CD4-positive, alpha-beta T cell treated with Interleukin-15 for 4 hours (primary cell): ENCODE measurements at regions not wholly inside any gene's neighbourhood (a gene's known extent, or its start where the extent isn't known, plus 50 kb on each side); places are given as distances from the start of the nearest gene placed in this dataset.

Experiments
- DNase-seq: peaks from one replicate; pipeline ENCODE4 v3.0.0-alpha.2; 2020; ENCODE audit warnings: low spot score

DNA sequence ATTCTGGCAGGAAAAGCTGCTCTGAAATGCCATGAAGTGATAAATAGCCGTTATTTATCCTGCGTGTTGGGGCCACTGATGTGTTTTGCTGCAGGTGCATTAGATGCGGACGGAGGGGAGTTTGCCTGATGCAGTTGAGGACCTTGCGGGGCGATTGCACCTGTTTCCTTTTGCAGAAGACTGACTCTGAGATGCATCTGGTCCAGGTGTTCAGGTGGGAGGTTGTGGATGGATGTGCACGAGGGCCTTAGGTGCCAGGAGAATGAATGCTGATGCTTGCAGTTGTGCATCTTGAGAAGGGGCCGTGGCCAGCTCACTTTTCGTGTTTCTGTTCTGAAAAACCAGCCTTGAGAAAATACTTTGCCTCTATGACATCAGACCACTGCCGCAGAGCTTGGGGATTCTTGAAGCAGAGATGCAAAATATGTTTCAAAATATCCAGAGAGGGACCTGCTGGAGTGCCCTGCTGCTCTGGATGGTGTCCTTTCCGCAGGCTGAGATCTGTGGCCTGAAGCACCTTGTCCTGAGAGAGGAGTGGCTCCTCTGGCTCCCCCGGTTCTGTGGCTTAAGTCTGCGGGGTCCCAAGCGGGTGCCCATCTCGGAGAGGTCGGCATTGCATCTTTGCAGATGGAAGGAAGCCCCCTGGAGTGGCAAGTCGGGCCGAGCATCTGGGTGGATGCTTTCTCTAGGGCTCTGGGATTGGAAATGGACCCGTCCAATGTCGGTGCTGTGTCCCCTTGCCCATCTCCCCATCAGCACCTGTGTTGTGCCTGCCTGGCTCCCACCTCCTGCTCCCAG is 1031.1 kb downstream of the TBC1D22A start:
- no peak for DNase-seq

DNA sequence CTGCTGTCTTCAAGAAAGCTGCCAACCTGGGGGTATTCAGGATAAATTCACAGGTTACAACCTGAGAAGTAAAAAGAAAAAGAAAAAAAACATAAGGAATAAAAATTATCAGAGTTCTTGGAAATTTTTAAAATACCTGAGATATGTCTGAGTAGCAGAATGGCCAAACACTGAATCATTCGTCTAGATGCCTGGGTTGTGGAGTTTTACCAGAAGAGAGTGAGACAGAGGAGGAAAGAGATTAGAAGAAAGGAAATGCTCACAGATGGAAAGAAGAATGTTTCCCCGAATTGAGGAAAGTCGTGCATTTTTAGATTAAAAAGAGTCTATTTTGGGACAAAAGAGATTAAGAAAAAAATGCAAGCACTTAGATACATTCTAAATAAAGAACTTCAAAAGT is 1026.7 kb downstream of the TBC1D22A start:
- DNase-seq, result no peak

- no peak for DNase-seq
Observed at GRCh38 chr22:47788461-47788860, 1026.0 kb downstream of the TBC1D22A start.

DNA sequence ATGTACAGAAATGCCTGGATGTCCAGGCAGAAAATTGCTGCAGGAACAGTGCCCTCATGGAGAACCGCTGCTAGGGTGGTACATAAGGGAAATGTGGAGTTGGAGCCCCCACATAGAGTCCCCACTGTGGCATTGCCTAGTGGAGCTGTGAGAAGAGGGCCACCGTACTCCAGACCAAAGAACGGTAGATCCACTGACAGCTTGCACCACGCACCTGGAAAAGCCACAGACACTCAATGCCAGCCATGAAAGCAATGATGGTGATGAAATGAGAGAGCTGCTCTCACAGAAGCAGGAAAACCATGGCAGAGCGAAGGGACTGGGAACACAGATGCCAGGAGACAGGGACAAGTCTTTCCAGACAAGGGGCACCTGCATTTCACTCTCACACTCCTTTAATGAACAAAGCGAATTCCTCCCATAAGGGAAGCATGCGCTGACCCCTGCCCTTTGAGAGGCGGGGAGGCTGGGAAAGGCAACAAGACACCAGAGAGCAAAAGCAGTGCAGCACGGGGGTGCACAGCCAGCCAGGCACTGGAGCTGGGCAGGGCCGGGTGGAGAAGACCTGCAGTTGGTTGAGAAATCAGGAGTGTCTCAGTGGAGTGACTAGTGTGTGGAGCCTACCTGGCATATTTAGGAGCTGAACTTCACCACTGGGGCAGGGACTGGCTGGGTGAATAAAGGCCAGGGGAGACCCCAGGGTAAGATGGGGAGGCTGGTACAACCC is 1025.2 kb downstream of the TBC1D22A start:
- no peak for DNase-seq

DNA sequence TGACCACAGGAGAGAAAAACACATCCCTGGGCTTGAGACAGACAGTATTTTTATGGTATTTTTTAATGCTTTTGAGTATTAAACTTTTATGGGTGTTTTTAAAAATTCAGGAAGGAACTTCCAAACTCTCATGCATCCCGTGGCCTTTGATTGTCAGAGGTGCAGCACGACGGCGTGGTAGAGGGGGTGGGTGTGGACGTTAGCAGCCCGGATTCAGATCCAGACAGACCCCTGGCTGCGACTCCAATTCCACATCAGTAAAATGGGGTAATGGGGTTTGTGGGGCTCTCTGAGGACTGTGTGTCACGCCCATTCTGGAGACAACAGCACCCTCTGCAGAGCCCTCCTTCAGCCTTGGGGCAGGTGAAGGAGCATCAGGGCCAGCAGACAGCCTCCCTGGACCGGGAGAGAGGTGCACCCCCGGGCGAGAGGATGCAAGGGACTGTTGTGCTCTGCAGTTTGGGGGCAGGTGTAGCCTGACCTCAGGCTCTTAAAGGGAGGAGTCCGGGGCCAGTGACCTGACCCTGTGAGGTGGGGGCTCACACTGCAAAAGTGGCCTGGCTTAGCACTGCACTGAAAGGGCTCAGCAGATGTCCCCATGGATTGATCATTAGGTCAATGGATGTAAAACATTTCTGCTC is 1024.3 kb downstream of the TBC1D22A start:
- DNase-seq, result no peak

- no peak for DNase-seq
Observed at GRCh38 chr22:47784991-47785390, 1022.5 kb downstream of the TBC1D22A start.

- no peak for DNase-seq
Observed at GRCh38 chr22:47784367-47784983, 1022.0 kb downstream of the TBC1D22A start.

GRCh38 chr22:47783433-47784366 is 1021.2 kb downstream of the TBC1D22A start:
- no peak for DNase-seq

- no peak for DNase-seq
Observed at GRCh38 chr22:47782328-47783075, 1020.1 kb downstream of the TBC1D22A start.

- DNase-seq, result no peak
Observed at GRCh38 chr22:47781427-47782111, 1019.1 kb downstream of the TBC1D22A start.

DNA sequence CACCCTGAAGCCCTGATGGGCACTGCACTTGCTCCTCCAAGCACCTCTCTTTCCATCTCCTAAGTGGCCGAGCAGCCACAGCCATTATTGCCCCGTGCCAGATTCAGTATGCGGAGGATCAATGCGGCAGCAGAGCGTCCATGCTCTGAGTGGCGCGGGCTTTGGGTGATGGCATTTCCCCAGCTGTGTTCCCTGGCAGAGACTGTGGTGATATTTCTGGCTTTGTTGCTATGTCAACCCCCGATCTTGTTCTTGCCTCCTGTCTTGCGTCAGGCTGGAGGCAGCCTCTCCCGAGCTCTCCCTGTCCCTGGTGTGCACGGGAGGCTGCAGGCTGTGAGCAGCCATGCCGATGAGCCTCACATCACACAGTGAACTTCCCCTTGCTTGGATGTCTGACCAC is 1018.6 kb downstream of the TBC1D22A start:
- DNase-seq, result no peak

- DNase-seq, result no peak
Observed at GRCh38 chr22:47780281-47780875, 1017.9 kb downstream of the TBC1D22A start.

DNA sequence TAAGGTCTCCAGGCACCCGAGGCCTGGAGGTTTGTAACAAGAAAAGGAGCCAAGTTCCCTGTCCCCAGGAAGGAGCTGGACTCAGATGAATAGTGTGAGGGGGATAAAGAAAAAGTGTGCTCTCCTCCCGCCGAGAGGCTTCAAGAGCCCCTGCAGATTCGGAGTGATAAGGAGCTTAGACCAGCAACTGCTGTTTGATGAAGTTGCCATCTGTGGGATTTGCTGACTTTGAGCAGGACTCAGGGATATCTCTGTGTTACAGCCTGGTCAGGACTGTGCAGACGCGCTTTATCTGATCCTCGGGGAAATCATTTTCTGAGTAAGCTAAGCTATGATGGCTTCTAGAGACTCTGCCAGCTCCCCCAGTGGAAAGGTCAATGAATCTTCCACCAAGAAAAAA is 1017.0 kb downstream of the TBC1D22A start:
- no peak for DNase-seq

DNA sequence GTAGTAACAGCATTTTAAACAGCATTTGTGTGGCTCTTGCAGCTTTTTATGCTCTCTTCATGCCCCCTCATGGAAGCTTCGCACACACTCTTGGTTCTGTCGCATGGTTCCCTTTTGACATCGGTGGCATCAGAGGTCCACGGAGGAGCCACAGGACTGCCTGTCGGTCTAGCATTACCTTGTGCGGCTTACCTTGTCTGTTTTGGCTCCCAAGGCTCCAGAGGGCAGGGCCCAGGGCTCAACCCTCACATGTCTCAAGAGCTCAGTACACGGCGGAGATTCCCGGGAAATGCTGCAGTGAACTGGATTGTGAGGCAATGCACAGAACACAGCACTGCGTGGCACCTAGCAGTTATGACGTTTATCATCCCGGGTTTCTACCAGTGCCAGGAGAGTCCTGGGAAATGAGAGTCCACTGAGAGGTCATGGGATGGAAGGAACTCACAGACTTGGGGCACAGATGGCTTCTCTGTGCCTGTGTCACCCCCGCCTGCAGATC is 1015.8 kb downstream of the TBC1D22A start:
- no peak for DNase-seq

- DNase-seq, result no peak
Observed at GRCh38 chr22:47777426-47777825, 1015.0 kb downstream of the TBC1D22A start.

DNA sequence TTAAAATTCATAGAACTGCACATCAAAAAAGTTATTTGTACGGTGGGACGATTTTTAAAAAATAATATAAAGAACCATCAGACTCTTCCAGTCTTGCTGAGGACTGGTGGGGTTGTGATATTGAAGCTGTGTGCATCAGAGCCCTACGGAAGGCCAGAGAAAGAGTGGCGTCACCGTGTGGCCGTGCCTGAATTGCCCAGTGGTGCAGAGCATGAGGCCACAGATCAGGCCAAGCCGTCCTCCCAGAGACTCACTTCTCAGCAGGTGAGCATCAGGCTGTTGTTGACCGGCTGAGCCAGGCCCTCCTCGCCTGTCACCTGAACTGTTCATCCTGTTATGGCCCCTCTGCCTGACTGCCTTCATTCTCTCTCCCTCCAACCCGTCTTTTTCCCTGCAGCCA is 1013.9 kb downstream of the TBC1D22A start:
- DNase-seq, result no peak

DNA sequence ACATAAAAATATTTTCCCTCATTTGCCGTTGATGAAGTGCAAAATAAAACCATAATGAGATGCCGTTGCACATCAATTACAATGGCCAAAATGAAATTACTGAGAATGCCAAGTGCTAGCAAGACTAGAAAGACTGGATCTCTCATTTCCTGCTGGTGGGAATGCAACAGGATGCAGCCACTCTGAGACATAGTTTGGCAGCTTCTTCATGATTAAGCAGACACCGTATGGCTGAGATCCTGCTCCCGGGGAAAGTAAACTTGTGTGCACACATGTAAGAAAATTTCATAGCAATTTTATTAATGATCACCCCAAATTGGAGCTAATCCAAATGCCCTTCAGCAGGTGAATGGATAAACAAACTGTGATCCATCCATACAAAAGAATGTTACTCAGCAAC is 1013.2 kb downstream of the TBC1D22A start:
- DNase-seq, result no peak

DNA sequence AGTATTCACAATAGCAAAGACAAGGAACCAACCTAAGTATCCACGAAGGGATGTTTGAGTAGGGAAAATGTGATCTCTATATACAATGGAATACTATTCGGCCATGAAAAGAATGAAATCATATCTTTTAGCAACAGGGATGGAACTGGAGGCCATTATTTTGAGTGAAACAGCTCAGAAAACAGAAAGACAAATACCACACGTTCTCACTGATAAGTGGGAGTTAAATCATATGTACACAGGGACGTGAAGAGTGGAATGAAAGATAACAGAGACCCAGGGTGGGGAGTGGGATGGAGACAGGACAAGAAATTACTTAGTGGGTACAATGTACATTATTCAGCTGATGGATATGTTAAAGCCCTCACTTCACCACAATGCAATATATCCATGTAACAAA is 1012.7 kb downstream of the TBC1D22A start:
- DNase-seq, result no peak

- no peak for DNase-seq
Observed at GRCh38 chr22:47773635-47774034, 1011.2 kb downstream of the TBC1D22A start.

DNA sequence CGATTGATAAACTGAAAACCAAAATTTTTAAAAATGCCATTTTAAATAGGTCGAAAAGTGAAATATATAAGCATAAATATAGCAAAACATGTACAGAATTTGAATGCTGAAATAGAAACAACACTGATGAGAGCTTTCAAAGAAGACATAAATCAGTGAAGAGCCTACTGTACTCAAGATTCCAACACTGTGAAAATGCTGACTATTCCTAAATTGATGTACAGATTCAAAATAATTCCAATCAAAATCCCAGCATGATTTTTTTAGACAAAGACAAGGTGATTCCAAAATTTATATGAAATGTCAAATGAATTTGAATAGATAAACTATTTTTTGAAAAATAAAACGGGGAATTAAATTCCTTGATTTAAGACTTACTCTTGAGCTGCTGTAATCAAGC is 1010.4 kb downstream of the TBC1D22A start:
- DNase-seq, result no peak
